ENCODE measurements at regions not wholly inside any gene's neighbourhood (a gene's known extent, or its start where the extent isn't known, plus 50 kb on each side); places are given as distances from the start of the nearest gene placed in this dataset.
A peak's percentile ranks its signal among the peaks of the same experiment; 100 is the strongest.

GRCh38 chr4:28073860-28074555 is 1213.4 kb downstream of the STIM2 start:
- 48% methylated on average over 7 of the region's 12 CpGs for WGBS (ENCODE audit: low lambda C conversion rate)
- H3K79me2 ChIP-seq (ENCODE audit: insufficient read depth), result no peaks in the 10 kb centered on the region
- no peak overlapping the region for H2AFZ ChIP-seq (ENCODE audit: low read depth)
- H3F3A ChIP-seq (replicated peaks; ENCODE audit: insufficient read depth), result no peaks in the 10 kb centered on the region
- no peaks in the 10 kb centered on the region for H3K9me3 ChIP-seq
- no peak overlapping the region for H3K27ac ChIP-seq (ENCODE audit: low read depth in 2 of 2, low read length in 1 of 2)
- H3K4me1 ChIP-seq (ENCODE audit: control insufficient read depth in 1 of 2, insufficient read depth in 2 of 2, low read depth in 1 of 2, low read length in 1 of 2), result no peaks in the 10 kb centered on the region
- H3K4me2 ChIP-seq, result no peak overlapping the region
- ChIA-PET POLR2A (no interaction called here), CTCF (interaction anchor here (1.0 kb wide), 1 partner anchor 72 kb away, joined by 3 read pairs; no protein-coding TSS in a partner anchor)
- no peaks in the 10 kb centered on the region for H3K36me3 ChIP-seq (replicated peaks in 1 of 2; ENCODE audit: control insufficient read depth in 1 of 2, insufficient read depth in 2 of 2, low read length in 1 of 2)
- no peaks in the 10 kb centered on the region for H3K9me2 ChIP-seq
- no peak for DNase-seq
- no peaks in the 10 kb centered on the region for H4K20me1 ChIP-seq (ENCODE audit: insufficient read depth)
- H3K9ac ChIP-seq, result no peak overlapping the region
- no peak overlapping the region for H3K4me3 ChIP-seq (ENCODE audit: low read depth in 2 of 2, low read length in 1 of 2)
- TF ChIP-seq REST (IDR thresholded peaks at IDR 0.05; ENCODE audit: low read depth, low read length) (no peak), CTCF (IDR thresholded peaks at IDR 0.05) (peak; percentile 44), RXRA (IDR thresholded peaks at IDR 0.05; ENCODE audit: borderline replicate concordance, low read depth) (no peak)
- no peaks in the 10 kb centered on the region for H3K27me3 ChIP-seq (ENCODE audit: insufficient read depth)

GRCh38 chr4:28075401-28075956 is 1214.8 kb downstream of the STIM2 start:
- ChIA-PET CTCF (no interaction called here), POLR2A (no interaction called here)
- H3K27me3 ChIP-seq (ENCODE audit: insufficient read depth), result no peaks in the 10 kb centered on the region

More at GRCh38 chr4:28075401-28075956, 1214.8 kb downstream of the STIM2 start:
- DNase-seq, result no peak
- TF ChIP-seq ZBTB33 (IDR thresholded peaks at IDR 0.05; ENCODE audit: borderline replicate concordance, low read depth), result no peak
- TF ChIP-seq FOSL2 (IDR thresholded peaks at IDR 0.05; ENCODE audit: borderline replicate concordance, low read depth), result no peak
- no peak for TF ChIP-seq JUND (IDR thresholded peaks at IDR 0.05)
- no peak for TF ChIP-seq RXRA (IDR thresholded peaks at IDR 0.05; ENCODE audit: borderline replicate concordance, low read depth)
- TF ChIP-seq PBX3 (IDR thresholded peaks at IDR 0.05), result no peak
- no peak for TF ChIP-seq MXI1 (IDR thresholded peaks at IDR 0.05; ENCODE audit: low read depth, low read length)
- no peak for TF ChIP-seq EZH2phosphoT487 (IDR thresholded peaks at IDR 0.05; ENCODE audit: borderline replicate concordance, low read depth)
- no peak for TF ChIP-seq FOXM1 (IDR thresholded peaks at IDR 0.05; ENCODE audit: low read depth)
- TF ChIP-seq CHD2 (IDR thresholded peaks at IDR 0.05; ENCODE audit: low read length, partially characterized antibody), result no peak
- TF ChIP-seq POLR2AphosphoS5 (IDR thresholded peaks at IDR 0.05; ENCODE audit: low read depth, low read length), result no peak
- no peak for TF ChIP-seq TCF12 (IDR thresholded peaks at IDR 0.05)
- H3K4me1 ChIP-seq (ENCODE audit: control insufficient read depth in 1 of 2, insufficient read depth in 2 of 2, low read depth in 1 of 2, low read length in 1 of 2), result no peaks in the 10 kb centered on the region
- H3K36me3 ChIP-seq (replicated peaks in 1 of 2; ENCODE audit: control insufficient read depth in 1 of 2, insufficient read depth in 2 of 2, low read length in 1 of 2), result no peaks in the 10 kb centered on the region
- no peak overlapping the region for H3K27ac ChIP-seq (ENCODE audit: low read depth in 2 of 2, low read length in 1 of 2)
- H3K4me2 ChIP-seq, result no peak overlapping the region
- no peaks in the 10 kb centered on the region for H3F3A ChIP-seq (replicated peaks; ENCODE audit: insufficient read depth)
- no peak overlapping the region for H2AFZ ChIP-seq (ENCODE audit: low read depth)
- H3K4me3 ChIP-seq (ENCODE audit: low read depth in 2 of 2, low read length in 1 of 2), result no peak overlapping the region
- H3K79me2 ChIP-seq (ENCODE audit: insufficient read depth), result no peaks in the 10 kb centered on the region
- no peaks in the 10 kb centered on the region for H3K9me3 ChIP-seq
- no peaks in the 10 kb centered on the region for H4K20me1 ChIP-seq (ENCODE audit: insufficient read depth)
- no peak overlapping the region for H3K9ac ChIP-seq
- H3K9me2 ChIP-seq, result no peaks in the 10 kb centered on the region

Data from SK-N-SH (cell line).